Memory B cell (primary cell): ENCODE measurements at regions not wholly inside any gene's neighbourhood (a gene's known extent, or its start where the extent isn't known, plus 50 kb on each side); places are given as distances from the start of the nearest gene placed in this dataset.

Source experiments
- ATAC-seq: fragments of 150-1000 bp; cut with Tn5 transposase; 2 replicates; pipeline ENCODE4 v1.10.0; 2021; ENCODE audit warnings: low read depth, mild to moderate bottlenecking, moderate library complexity
- DNase-seq, 2 donors: peaks; one replicate each; pipeline ENCODE4 v3.0.0; 2022; ENCODE audit warnings: low spot score in 2 of 2
- H3K27ac Mint-ChIP-seq: one replicate; pipeline ENCODE4 v1.8.0; 2022; ENCODE audit warnings: mild to moderate bottlenecking, moderate library complexity, mixed read lengths
- H3K27me3 Mint-ChIP-seq: one replicate; pipeline ENCODE4 v1.8.0; 2022; ENCODE audit warnings: mixed read lengths
- H3K36me3 Mint-ChIP-seq: one replicate; pipeline ENCODE4 v1.8.0; 2022; ENCODE audit warnings: mild to moderate bottlenecking, mixed read lengths
- H3K4me1 Mint-ChIP-seq: one replicate; pipeline ENCODE4 v1.8.0; 2022; ENCODE audit warnings: mixed read lengths
- H3K4me3 Mint-ChIP-seq: one replicate; pipeline ENCODE4 v1.8.0; 2022; ENCODE audit warnings: mild to moderate bottlenecking, moderate library complexity, mixed read lengths
- H3K9me3 Mint-ChIP-seq: one replicate; pipeline ENCODE4 v1.8.0; 2022; ENCODE audit warnings: mixed read lengths

- Mint-ChIP-seq H3K36me3 (no peaks in the 10 kb centered on the region), H3K4me1 (no peaks in the 10 kb centered on the region), H3K27me3 (peaks cover 4% of the 10 kb centered on the region), H3K27ac (no peak overlapping the region), H3K4me3 (no peak overlapping the region), H3K9me3 (peaks cover 3% of the 10 kb centered on the region)
- ATAC-seq = no peak
- no peak for DNase-seq
Measured at GRCh38 chr6:47144306-47144705, 102.2 kb upstream of the ADGRF1 start.

GRCh38 chr6:47141963-47142362, 99.8 kb upstream of the ADGRF1 start:
- no peak overlapping the region for H3K4me3 Mint-ChIP-seq

GRCh38 chr6:47141171-47141570, 99.0 kb upstream of the ADGRF1 start:
- no peak for DNase-seq
- Mint-ChIP-seq H3K4me1 (no peaks in the 10 kb centered on the region), H3K27me3 (peaks cover 2% of the 10 kb centered on the region), H3K4me3 (no peak overlapping the region), H3K27ac (no peak overlapping the region), H3K36me3 (no peaks in the 10 kb centered on the region), H3K9me3 (peaks cover 3% of the 10 kb centered on the region)
- ATAC-seq = no peak

More at GRCh38 chr6:47141963-47142362, 99.8 kb upstream of the ADGRF1 start:
- ATAC-seq (no peak), DNase-seq (no peak)
- H3K36me3 Mint-ChIP-seq = no peaks in the 10 kb centered on the region
- peaks cover 2% of the 10 kb centered on the region for H3K27me3 Mint-ChIP-seq
- H3K27ac Mint-ChIP-seq = no peak overlapping the region
- peaks cover 3% of the 10 kb centered on the region for H3K9me3 Mint-ChIP-seq
- no peaks in the 10 kb centered on the region for H3K4me1 Mint-ChIP-seq

GRCh38 chr6:47138046-47138445, 95.9 kb upstream of the ADGRF1 start:
- DNase-seq (no peak), ATAC-seq (no peak)
- H3K4me3 Mint-ChIP-seq = no peak overlapping the region
- no peak overlapping the region for H3K27ac Mint-ChIP-seq
- peaks cover 2% of the 10 kb centered on the region for H3K27me3 Mint-ChIP-seq
- peaks cover 2% of the 10 kb centered on the region for H3K9me3 Mint-ChIP-seq
- H3K4me1 Mint-ChIP-seq = no peaks in the 10 kb centered on the region
- H3K36me3 Mint-ChIP-seq = no peaks in the 10 kb centered on the region

GRCh38 chr6:47137073-47137472, 94.9 kb upstream of the ADGRF1 start:
- no peaks in the 10 kb centered on the region for H3K9me3 Mint-ChIP-seq
- H3K27ac Mint-ChIP-seq = no peak overlapping the region
- peaks cover 2% of the 10 kb centered on the region for H3K27me3 Mint-ChIP-seq
- no peak overlapping the region for H3K4me3 Mint-ChIP-seq
- DNase-seq (no peak), ATAC-seq (no peak)
- no peaks in the 10 kb centered on the region for H3K4me1 Mint-ChIP-seq
- no peaks in the 10 kb centered on the region for H3K36me3 Mint-ChIP-seq

- Mint-ChIP-seq H3K27ac (no peak overlapping the region), H3K27me3 (peaks cover 2% of the 10 kb centered on the region), H3K4me3 (no peak overlapping the region), H3K36me3 (no peaks in the 10 kb centered on the region), H3K9me3 (no peaks in the 10 kb centered on the region), H3K4me1 (no peaks in the 10 kb centered on the region)
- DNase-seq = no peak
- ATAC-seq = no peak
Measured at GRCh38 chr6:47135772-47136171, 93.6 kb upstream of the ADGRF1 start.

GRCh38 chr6:47134476-47135189, 92.5 kb upstream of the ADGRF1 start:
- ATAC-seq (no peak), DNase-seq (no peak)
- H3K4me1 Mint-ChIP-seq = no peaks in the 10 kb centered on the region
- H3K36me3 Mint-ChIP-seq = no peaks in the 10 kb centered on the region
- H3K4me3 Mint-ChIP-seq = no peak overlapping the region
- no peak overlapping the region for H3K27ac Mint-ChIP-seq
- H3K27me3 Mint-ChIP-seq = peaks cover 2% of the 10 kb centered on the region
- H3K9me3 Mint-ChIP-seq = no peaks in the 10 kb centered on the region

- no peak for ATAC-seq
- Mint-ChIP-seq H3K27me3 (peaks cover 2% of the 10 kb centered on the region), H3K27ac (no peak overlapping the region), H3K9me3 (no peaks in the 10 kb centered on the region), H3K36me3 (no peaks in the 10 kb centered on the region), H3K4me3 (no peak overlapping the region), H3K4me1 (no peaks in the 10 kb centered on the region)
- DNase-seq = no peak
Measured at GRCh38 chr6:47133230-47134000, 91.3 kb upstream of the ADGRF1 start.

- no peaks in the 10 kb centered on the region for H3K4me1 Mint-ChIP-seq
- no peak overlapping the region for H3K4me3 Mint-ChIP-seq
- ATAC-seq (no peak), DNase-seq (no peak)
- H3K27me3 Mint-ChIP-seq = no peaks in the 10 kb centered on the region
- H3K36me3 Mint-ChIP-seq = no peaks in the 10 kb centered on the region
- no peaks in the 10 kb centered on the region for H3K9me3 Mint-ChIP-seq
- no peak overlapping the region for H3K27ac Mint-ChIP-seq
Measured at GRCh38 chr6:47132724-47133123, 90.6 kb upstream of the ADGRF1 start.

GRCh38 chr6:47131773-47132172, 89.6 kb upstream of the ADGRF1 start:
- Mint-ChIP-seq H3K36me3 (no peaks in the 10 kb centered on the region), H3K27me3 (no peaks in the 10 kb centered on the region), H3K4me1 (no peaks in the 10 kb centered on the region), H3K9me3 (no peaks in the 10 kb centered on the region), H3K27ac (no peak overlapping the region), H3K4me3 (no peak overlapping the region)
- ATAC-seq (no peak), DNase-seq (no peak)

- Mint-ChIP-seq H3K4me3 (no peak overlapping the region), H3K27ac (no peak overlapping the region), H3K27me3 (no peaks in the 10 kb centered on the region), H3K36me3 (no peaks in the 10 kb centered on the region), H3K4me1 (no peaks in the 10 kb centered on the region), H3K9me3 (no peaks in the 10 kb centered on the region)
- DNase-seq (no peak), ATAC-seq (no peak)
Measured at GRCh38 chr6:47130086-47130485, 88.0 kb upstream of the ADGRF1 start.

GRCh38 chr6:47129129-47129528, 87.0 kb upstream of the ADGRF1 start:
- Mint-ChIP-seq H3K27me3 (no peaks in the 10 kb centered on the region), H3K27ac (no peak overlapping the region), H3K4me3 (no peak overlapping the region), H3K36me3 (no peaks in the 10 kb centered on the region), H3K4me1 (no peaks in the 10 kb centered on the region), H3K9me3 (no peaks in the 10 kb centered on the region)
- ATAC-seq (no peak), DNase-seq (no peak)

GRCh38 chr6:47126647-47127391, 84.7 kb upstream of the ADGRF1 start:
- no peaks in the 10 kb centered on the region for H3K9me3 Mint-ChIP-seq
- H3K27ac Mint-ChIP-seq = no peak overlapping the region
- no peaks in the 10 kb centered on the region for H3K4me1 Mint-ChIP-seq
- no peak for ATAC-seq
- H3K36me3 Mint-ChIP-seq = no peaks in the 10 kb centered on the region
- DNase-seq = no peak
- no peak overlapping the region for H3K4me3 Mint-ChIP-seq
- H3K27me3 Mint-ChIP-seq = no peaks in the 10 kb centered on the region

- H3K4me1 Mint-ChIP-seq = no peaks in the 10 kb centered on the region
- DNase-seq (no peak), ATAC-seq (no peak)
- peaks cover 3% of the 10 kb centered on the region for H3K27me3 Mint-ChIP-seq
- no peak overlapping the region for H3K27ac Mint-ChIP-seq
- H3K9me3 Mint-ChIP-seq = no peaks in the 10 kb centered on the region
- no peak overlapping the region for H3K4me3 Mint-ChIP-seq
- H3K36me3 Mint-ChIP-seq = no peaks in the 10 kb centered on the region
Measured at GRCh38 chr6:47118611-47119010, 76.5 kb upstream of the ADGRF1 start.
